Calu3 (cell line): ENCODE measurements at regions not wholly inside any gene's neighbourhood (a gene's known extent, or its start where the extent isn't known, plus 50 kb on each side); places are given as distances from the start of the nearest gene placed in this dataset.

Source experiments
- BruUV-seq: library from RNA; stranded (reverse); fragments of 400-500 nt; replicated peaks from 2 replicates; lab custom pipeline; 2021; lab: Mats Ljungman, UMichigan
- CTCF ChIA-PET: fragments of 300-600 bp; sonication (Branson Sonifier 250); formaldehyde crosslinking; loops from one replicate; lab custom pipeline; 2022; ENCODE audit warnings: antibody characterized with exemption; lab: Charles Lee
- DNase-seq: peaks from one replicate; pipeline ENCODE4 v3.0.0; 2022
- H3K27ac Mint-ChIP-seq: one replicate; pipeline ENCODE4 v1.8.0; 2022; ENCODE audit warnings: mixed read lengths; ENCODE audit not compliant: unreplicated experiment
- H3K27me3 Mint-ChIP-seq: one replicate; pipeline ENCODE4 v1.8.0; 2022; ENCODE audit warnings: mixed read lengths; ENCODE audit not compliant: unreplicated experiment
- H3K36me3 Mint-ChIP-seq: one replicate; pipeline ENCODE4 v1.8.0; 2022; ENCODE audit warnings: mild to moderate bottlenecking, moderate library complexity, mixed read lengths; ENCODE audit not compliant: insufficient read depth, unreplicated experiment
- H3K4me1 Mint-ChIP-seq: one replicate; pipeline ENCODE4 v1.8.0; 2022; ENCODE audit warnings: mild to moderate bottlenecking, low read depth, mixed read lengths; ENCODE audit not compliant: unreplicated experiment
- H3K4me3 Mint-ChIP-seq: one replicate; pipeline ENCODE4 v1.8.0; 2022; ENCODE audit warnings: mild to moderate bottlenecking, low read depth, moderate library complexity, mixed read lengths; ENCODE audit not compliant: unreplicated experiment
- H3K9me3 Mint-ChIP-seq: one replicate; pipeline ENCODE4 v1.8.0; 2022; ENCODE audit warnings: low read depth, mixed read lengths; ENCODE audit not compliant: unreplicated experiment
- CTCF ChIP-seq: fragments of 200-600 bp; IDR thresholded peaks from one replicate; pipeline ENCODE4 v1.8.0; 2022; ENCODE audit warnings: antibody characterized with exemption; ENCODE audit not compliant: unreplicated experiment
- intact Hi-C: fragments of 100-400 bp; cut with micrococcal nuclease; formaldehyde crosslinking; loops from one replicate; pipeline ENCODE4 v1.10.0; 2022; ENCODE audit not compliant: unreplicated experiment

DNA sequence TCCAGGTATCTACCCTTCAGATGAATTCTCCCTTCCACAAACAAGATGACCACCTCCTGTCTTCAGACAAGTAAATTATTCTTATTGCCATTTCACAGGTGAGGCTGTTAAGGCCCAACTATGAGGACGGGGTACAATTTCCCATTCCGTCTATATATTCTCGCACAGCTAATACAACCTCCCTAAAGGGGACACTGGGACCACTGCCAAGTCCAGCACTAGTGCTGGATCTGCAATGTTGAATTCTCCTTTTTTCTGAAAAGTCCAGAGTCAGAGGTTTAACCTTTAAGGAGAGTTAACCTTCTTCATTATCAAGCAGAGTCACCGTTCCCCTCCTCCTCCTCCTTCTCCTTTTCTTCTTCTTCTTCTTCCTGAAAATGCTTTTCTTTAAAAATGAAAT lies 130.4 kb upstream of the PARP11 start:
- Mint-ChIP-seq H3K36me3 (no peaks in the 10 kb centered on the region), H3K4me3 (no peak overlapping the region)
- intact Hi-C loops, result no loop called here

GRCh38 chr12:4002601-4003000 lies 129.4 kb upstream of the PARP11 start:
- no peak for TF ChIP-seq CTCF
- Mint-ChIP-seq H3K9me3 (peaks cover 3% of the 10 kb centered on the region), H3K4me1 (peaks cover 17% of the 10 kb centered on the region), H3K4me3 (no peak overlapping the region), H3K27me3 (peaks cover 12% of the 10 kb centered on the region), H3K27ac (no peak overlapping the region), H3K36me3 (no peaks in the 10 kb centered on the region)
- intact Hi-C loops, result no loop called here
- no peak for DNase-seq
- no TSS peak for BruUV-seq
- CTCF ChIA-PET, result interaction anchor here (0.7 kb wide), 1 partner anchor 274 kb away, joined by 3 read pairs; no protein-coding TSS in a partner anchor

More for the DNA sequence above, 130.4 kb upstream of the PARP11 start:
- TF ChIP-seq CTCF, result no peak
- no TSS peak for BruUV-seq
- CTCF ChIA-PET, result no interaction called here
- Mint-ChIP-seq H3K27ac (no peak overlapping the region), H3K9me3 (peaks cover 3% of the 10 kb centered on the region), H3K27me3 (peaks cover 12% of the 10 kb centered on the region), H3K4me1 (peaks cover 17% of the 10 kb centered on the region)
- no peak for DNase-seq

DNA sequence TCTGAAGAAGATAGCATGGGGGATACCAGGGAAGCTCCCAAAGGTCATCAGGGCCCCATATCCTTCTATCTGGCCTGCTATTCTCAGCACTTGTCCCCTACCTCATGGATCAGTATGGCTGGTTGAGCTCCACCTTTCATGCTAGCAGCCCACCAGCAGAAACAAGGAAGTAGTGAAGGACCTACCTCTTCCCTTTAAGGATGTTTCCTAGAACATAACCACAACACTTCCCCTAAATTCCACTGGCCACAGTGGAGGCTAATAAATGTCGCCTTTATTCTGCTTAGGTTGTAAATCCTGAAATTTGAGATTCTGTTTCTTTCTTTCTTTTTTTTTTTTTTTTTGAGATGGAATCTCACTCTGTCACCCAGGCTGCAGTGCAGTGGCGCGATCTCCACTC lies 128.6 kb upstream of the PARP11 start:
- Mint-ChIP-seq H3K4me1 (peaks cover 17% of the 10 kb centered on the region), H3K36me3 (no peaks in the 10 kb centered on the region), H3K27me3 (peaks cover 12% of the 10 kb centered on the region), H3K9me3 (peaks cover 3% of the 10 kb centered on the region), H3K27ac (no peak overlapping the region), H3K4me3 (no peak overlapping the region)
- intact Hi-C loops, result no loop called here
- DNase-seq, result no peak
- CTCF ChIA-PET, result interaction anchor here (0.7 kb wide), 2 partner anchors 275 to 1877 kb away, joined by 3 read pairs; no protein-coding TSS in a partner anchor
- TF ChIP-seq CTCF, result no peak
- BruUV-seq, result no TSS peak

- H3K27me3 Mint-ChIP-seq, result peaks cover 12% of the 10 kb centered on the region
- H3K9me3 Mint-ChIP-seq, result peaks cover 3% of the 10 kb centered on the region
- no TSS peak for BruUV-seq
- no peak for DNase-seq
- peak overlapping the region; percentile 70 for H3K27ac Mint-ChIP-seq
- CTCF ChIA-PET, result interaction anchor here (1.0 kb wide), 1 partner anchor 11 kb away, joined by 3 read pairs; no protein-coding TSS in a partner anchor
- intact Hi-C loops, result no loop called here
- no peak overlapping the region for H3K4me3 Mint-ChIP-seq
- peaks cover 17% of the 10 kb centered on the region for H3K4me1 Mint-ChIP-seq
- H3K36me3 Mint-ChIP-seq, result no peaks in the 10 kb centered on the region
- TF ChIP-seq CTCF, result no peak
Measured at GRCh38 chr12:4001031-4001430, 127.8 kb upstream of the PARP11 start.
